ENCODE measurements at regions not wholly inside any gene's neighbourhood (a gene's known extent, or its start where the extent isn't known, plus 50 kb on each side); places are given as distances from the start of the nearest gene placed in this dataset.
"Not testable (repeated sequence)": the region's sequence is repeated elsewhere in the genome, so short reads cannot be mapped to it uniquely, and the experiment has no call there.

DNA sequence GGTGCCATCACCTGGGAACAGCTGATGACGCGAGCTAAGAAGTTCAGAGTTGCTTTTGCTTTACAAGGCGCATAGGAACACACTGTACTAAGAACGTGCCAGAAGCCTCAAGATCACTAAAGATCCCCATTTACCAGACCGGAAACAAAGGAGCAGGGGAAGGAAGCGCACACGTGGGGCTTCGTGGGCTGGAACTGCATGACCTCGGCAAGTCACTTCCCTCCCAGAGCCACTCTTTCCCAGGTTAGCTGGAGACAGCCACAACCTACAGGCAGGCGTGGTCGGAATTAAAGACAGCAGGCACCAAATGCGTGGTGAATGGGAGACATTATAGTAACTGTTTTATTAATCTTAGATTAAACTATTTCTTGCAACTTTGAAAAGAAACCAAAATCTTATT, 154.9 kb upstream of the IQSEC1 start:
- BruUV-seq (replicated peaks); H3K36me3 ChIP-seq (ENCODE audit: control insufficient read depth in 2 of 2, insufficient read depth in 2 of 2, low read length in 1 of 2); H3K27me3 ChIP-seq (replicated peaks in 1 of 2; ENCODE audit: control insufficient read depth in 2 of 2, insufficient read depth in 2 of 2, low read length in 1 of 2); H3K9me3 ChIP-seq (replicated peaks; ENCODE audit: control insufficient read depth, insufficient read depth, low read length); H3K9ac ChIP-seq (ENCODE audit: control insufficient read depth, insufficient read depth, low read length); intact Hi-C loops (cut with micrococcal nuclease; ENCODE audit: unreplicated experiment); FAIRE-seq; H3K4me1 ChIP-seq (ENCODE audit: control insufficient read depth, insufficient read depth, low read length); ATAC-seq; H2AFZ ChIP-seq (ENCODE audit: control insufficient read depth, low read depth, low read length); POLR2A ChIA-PET; H4K20me1 ChIP-seq (ENCODE audit: control insufficient read depth, insufficient read depth); DNase-seq (ENCODE audit: low read depth, low spot score); H3K27ac ChIP-seq (ENCODE audit: control insufficient read depth, insufficient read depth); H3K4me3 ChIP-seq; H3K79me2 ChIP-seq (ENCODE audit: control insufficient read depth, insufficient read depth, low read length); H3K4me2 ChIP-seq (ENCODE audit: control insufficient read depth, insufficient read depth); in situ Hi-C loops (cut with MboI): not testable (repeated sequence)
- ChIA-PET CTCF (interaction anchor here (1.1 to 6.0 kb wide), 5 partner anchors 95 to 224 kb away, joined by 3 to 73 read pairs (median 5); no protein-coding TSS in a partner anchor), RAD21 (ENCODE audit: unreplicated experiment) (interaction anchor here (2.3 to 4.8 kb wide), 2 partner anchors 104 to 224 kb away, joined by 8 to 58 read pairs; no protein-coding TSS in a partner anchor), SMC1A (ENCODE audit: uncharacterized antibody, unreplicated experiment) (interaction anchor here (0.9 to 1.5 kb wide), 2 partner anchors 136 to 177 kb away, joined by 3 to 5 read pairs; no protein-coding TSS in a partner anchor)
- WGBS (ENCODE audit: insufficient coverage, insufficient replicate concordance, low lambda C conversion rate, missing lambda C conversion rate): 55% methylated on average over 12 of the region's 12 CpGs

DNA sequence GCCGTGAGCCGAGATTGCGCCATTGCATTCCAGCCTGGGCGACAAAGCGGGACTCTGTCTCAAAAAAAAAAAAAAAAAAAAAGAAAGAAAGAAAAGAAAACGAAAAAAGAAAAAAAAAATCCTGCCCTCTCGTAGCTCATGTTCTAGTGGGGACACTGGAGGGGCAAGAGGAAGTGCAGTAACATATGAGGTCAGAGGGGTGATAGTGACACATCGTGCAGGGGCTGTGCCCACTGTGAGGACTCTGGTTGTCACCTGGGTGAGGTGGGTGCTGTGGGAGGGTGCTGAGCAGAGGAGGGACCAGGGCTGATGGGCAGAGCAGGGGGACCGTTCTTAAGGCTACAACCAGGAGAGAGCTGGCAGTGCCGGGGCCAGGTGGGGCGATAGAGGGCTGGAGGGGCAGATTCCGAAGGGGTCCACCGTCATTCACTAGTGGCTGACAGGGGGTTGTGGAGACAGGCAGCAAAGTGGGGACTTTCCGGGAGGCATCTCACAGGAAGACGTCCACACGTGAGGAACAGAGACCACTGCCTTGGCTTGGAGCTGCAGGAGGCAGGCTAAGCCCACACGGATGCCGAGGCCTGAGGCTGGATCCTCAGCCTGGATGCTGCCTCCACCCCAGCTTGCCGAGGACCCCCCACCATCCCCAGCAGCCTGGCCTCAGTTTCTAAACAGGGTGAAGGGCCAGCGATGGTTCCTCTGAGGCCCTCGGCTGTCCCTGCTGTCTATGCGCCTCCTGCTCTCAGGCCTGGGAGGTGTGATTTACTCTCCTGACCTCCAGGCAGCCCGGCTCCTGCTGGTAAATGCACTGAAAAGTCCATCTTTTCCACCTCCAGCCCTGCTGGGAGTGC, 154.3 kb upstream of the IQSEC1 start:
- TF ChIP-seq BHLHE40 (IDR thresholded peaks at IDR 0.05; ENCODE audit: borderline replicate concordance in 1 of 2, low read depth in 2 of 2, low read length in 1 of 2) (0 out of 4 replicates have a peak, but pooled peaks of 1 of the 2 experiments have one; percentile 16), KDM1A (IDR thresholded peaks at IDR 0.05; ENCODE audit: borderline replicate concordance) (no peak)
- no peak overlapping the region for H2AFZ ChIP-seq (ENCODE audit: control insufficient read depth, low read depth, low read length)
- DNase-seq (ENCODE audit: low read depth, low spot score): no peak
- H3K9ac ChIP-seq (ENCODE audit: control insufficient read depth, insufficient read depth, low read length): no peak overlapping the region
- H3K27me3 ChIP-seq (replicated peaks in 1 of 2; ENCODE audit: control insufficient read depth in 2 of 2, insufficient read depth in 2 of 2, low read length in 1 of 2): no peaks in the 10 kb centered on the region
- CTCF ChIA-PET: interaction anchor here (0.7 to 6.0 kb wide), 5 partner anchors 11 to 234 kb away, joined by 3 to 73 read pairs (median 5); no protein-coding TSS in a partner anchor
- 54% methylated on average over 22 of the region's 23 CpGs for WGBS (ENCODE audit: insufficient coverage, insufficient replicate concordance, low lambda C conversion rate, missing lambda C conversion rate)
- no peaks in the 10 kb centered on the region for H3K4me1 ChIP-seq (ENCODE audit: control insufficient read depth, insufficient read depth, low read length)
- POLR2A ChIA-PET: no interaction called here
- no TSS peak for BruUV-seq (replicated peaks)
- no peak for ATAC-seq
- H3K79me2 ChIP-seq (ENCODE audit: control insufficient read depth, insufficient read depth, low read length): no peaks in the 10 kb centered on the region
- no peak overlapping the region for H3K4me2 ChIP-seq (ENCODE audit: control insufficient read depth, insufficient read depth)
- RAD21 ChIA-PET (ENCODE audit: unreplicated experiment): interaction anchor here (0.7 to 4.8 kb wide), 4 partner anchors 103 to 225 kb away, joined by 3 to 58 read pairs (median 6); no protein-coding TSS in a partner anchor
- in situ Hi-C loops (cut with MboI) (no loop called here), intact Hi-C loops (cut with micrococcal nuclease; ENCODE audit: unreplicated experiment) (no loop called here)
- H3K27ac ChIP-seq (ENCODE audit: control insufficient read depth, insufficient read depth): no peak overlapping the region
- H3K4me3 ChIP-seq: no peak overlapping the region
- no peaks in the 10 kb centered on the region for H3K36me3 ChIP-seq (ENCODE audit: control insufficient read depth in 2 of 2, insufficient read depth in 2 of 2, low read length in 1 of 2)
- FAIRE-seq: no peak
- no peaks in the 10 kb centered on the region for H3K9me3 ChIP-seq (replicated peaks; ENCODE audit: control insufficient read depth, insufficient read depth, low read length)
- SMC1A ChIA-PET (ENCODE audit: uncharacterized antibody, unreplicated experiment): interaction anchor here (0.9 kb wide), 1 partner anchor 178 kb away, joined by 3 read pairs; no protein-coding TSS in a partner anchor
- no peaks in the 10 kb centered on the region for H4K20me1 ChIP-seq (ENCODE audit: control insufficient read depth, insufficient read depth)
